ENCODE measurements at regions not wholly inside any gene's neighbourhood (a gene's known extent, or its start where the extent isn't known, plus 50 kb on each side); places are given as distances from the start of the nearest gene placed in this dataset. TPM values are rescaled to one million over a fixed set of nuclear protein-coding genes. Genes with fewer than 3 reads are reported as not detected.
"Not testable (repeated sequence)": the region's sequence is repeated elsewhere in the genome, so short reads cannot be mapped to it uniquely, and the experiment has no call there.

DNA sequence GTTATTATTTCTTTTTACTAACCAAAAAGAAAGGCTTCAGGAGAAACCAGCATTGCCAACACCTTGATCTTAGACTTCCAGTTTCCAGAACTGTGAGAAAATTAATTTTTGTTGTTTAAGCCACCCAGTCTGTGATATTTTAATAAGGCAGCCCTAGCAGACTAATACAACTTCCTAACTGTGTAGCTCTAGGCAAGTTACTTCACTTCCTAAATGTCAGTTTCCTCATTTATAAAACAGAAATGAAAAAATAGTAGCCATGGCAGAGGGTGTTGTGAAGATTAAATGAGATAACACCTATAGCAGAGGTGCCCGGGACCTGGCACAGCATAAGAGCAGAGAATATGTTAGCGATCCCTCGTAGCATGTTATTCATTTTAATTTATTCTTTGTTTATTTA, 66.6 kb upstream of the HAND1 start:
- no peak for DNase-seq

GRCh38 chr5:154543380-154543779, 65.4 kb upstream of the HAND1 start:
- DNase-seq = no peak

- no peak for DNase-seq
These were observed 64.6 kb upstream of the HAND1 start for GRCh38 chr5:154542581-154542980.

GRCh38 chr5:154542000-154542399, 64.0 kb upstream of the HAND1 start:
- DNase-seq = no peak

DNA sequence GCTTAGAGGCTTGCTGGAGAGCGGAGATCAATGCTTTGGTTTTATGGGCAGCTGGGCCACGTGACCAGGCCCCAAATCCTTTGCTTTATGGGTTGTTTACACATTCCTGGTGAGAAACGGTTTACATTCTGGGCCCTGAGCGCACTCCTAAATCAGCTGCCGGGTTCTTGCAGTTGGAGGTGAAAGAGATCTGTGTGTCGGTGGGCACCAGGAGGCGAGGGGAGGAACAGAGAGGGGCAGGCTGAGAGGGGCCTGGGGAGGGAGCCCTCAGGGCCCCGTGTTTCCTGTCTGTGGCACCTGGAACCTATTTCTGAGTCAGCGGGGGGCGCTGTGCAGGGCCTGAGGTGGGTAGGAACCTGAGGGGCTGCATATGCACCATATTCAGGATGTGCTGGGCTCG, 63.5 kb upstream of the HAND1 start:
- DNase-seq = no peak

GRCh38 chr5:154540600-154540999, 62.6 kb upstream of the HAND1 start:
- DNase-seq = no peak

DNA sequence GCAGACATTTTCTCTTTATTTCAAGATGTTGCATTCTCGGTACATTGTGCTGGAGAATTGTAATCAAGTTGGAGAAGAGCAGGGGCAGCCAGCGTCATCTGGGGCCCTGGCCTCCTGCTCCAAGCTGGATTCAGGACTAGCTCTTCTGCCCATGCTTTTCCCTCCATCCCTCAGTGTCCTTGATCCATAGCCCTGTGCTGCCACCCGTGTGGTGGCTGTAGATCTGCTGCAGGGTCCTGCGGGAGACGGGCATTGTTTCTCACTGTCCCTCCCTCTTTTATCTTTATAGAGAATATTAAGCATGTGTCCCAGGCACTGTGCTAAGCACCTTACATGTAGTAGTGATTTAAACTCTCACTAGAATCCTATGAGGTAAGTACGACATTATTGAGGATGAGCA, 60.5 kb upstream of the HAND1 start:
- no peak for DNase-seq

DNA sequence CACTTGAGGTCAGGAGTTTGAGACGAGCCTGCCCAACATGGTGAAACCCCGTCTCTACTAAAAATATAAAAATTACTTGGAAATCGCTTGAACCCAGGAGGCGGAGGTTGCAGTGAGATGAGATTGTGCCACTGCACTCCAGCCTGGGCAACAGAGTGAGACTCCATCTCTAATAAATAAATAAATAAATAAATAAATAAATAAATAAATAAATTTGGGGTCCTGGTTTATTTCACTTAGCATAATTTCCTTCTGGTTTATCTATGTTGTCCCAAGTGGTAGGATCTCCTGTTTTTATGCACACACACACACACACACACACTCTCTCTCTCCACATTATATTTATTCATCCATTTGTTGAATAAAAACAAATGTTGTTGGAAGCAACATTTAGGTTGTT, 58.4 kb upstream of the HAND1 start:
- DNase-seq = not testable (repeated sequence)

GRCh38 chr5:154535535-154535934, 57.5 kb upstream of the HAND1 start:
- no peak for DNase-seq

DNA sequence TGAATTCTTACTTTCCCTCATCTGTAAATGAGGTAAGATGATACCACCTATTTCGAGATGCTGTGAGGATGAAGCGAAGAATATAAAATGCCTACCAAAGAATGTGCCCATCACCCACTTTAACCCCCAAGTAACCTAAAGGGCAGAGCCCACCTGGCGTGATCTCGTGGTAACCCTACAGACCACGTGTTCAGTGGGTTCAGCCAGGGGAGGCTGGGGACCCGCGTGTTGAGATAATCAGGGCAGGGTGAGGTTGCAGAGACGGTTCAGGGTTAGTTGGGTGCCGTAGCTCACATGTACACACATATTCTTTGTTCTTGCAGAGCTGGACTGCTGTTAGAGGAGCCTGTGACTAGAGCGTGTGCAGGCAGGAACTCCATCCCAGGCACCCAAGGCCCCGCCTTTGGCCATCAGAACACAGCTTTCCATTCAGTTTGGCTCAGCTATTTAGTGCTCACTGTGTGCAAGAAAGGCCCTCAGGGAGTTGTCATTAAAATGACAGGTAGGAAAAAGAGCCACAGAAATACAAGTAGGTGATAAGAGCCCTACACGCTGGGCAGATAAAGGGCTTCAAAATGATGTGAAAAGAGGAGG, 56.5 kb upstream of the HAND1 start:
- no peak for DNase-seq

GRCh38 chr5:154529282-154529681, 51.3 kb upstream of the HAND1 start:
- DNase-seq = no peak

- DNase-seq = no peak
These were observed 50.1 kb upstream of the HAND1 start for GRCh38 chr5:154528005-154528594.

Small RNA genes in the stretch of these regions (small RNA-seq; reads per million reads assigned to genes)
- gene MIR1303 (ENCODE audit: low replicate concordance) (not detected), gene MIR3141 (ENCODE audit: low replicate concordance) (not detected)

Measured in tongue (tissue), 2 donors.